Dermis microvascular lymphatic vessel endothelial cell (primary cell): ENCODE measurements at regions not wholly inside any gene's neighbourhood (a gene's known extent, or its start where the extent isn't known, plus 50 kb on each side); places are given as distances from the start of the nearest gene placed in this dataset.
A peak's percentile ranks its signal among the peaks of the same experiment; 100 is the strongest.
"Not testable (repeated sequence)": the region's sequence is repeated elsewhere in the genome, so short reads cannot be mapped to it uniquely, and the experiment has no call there.

ENCODE experiments used
- DNase-seq, 2 donors: peaks; one replicate each; pipeline versions ENCODE4 v3.0.0 to v3.0.0-alpha.2; 2010; ENCODE audit warnings: low read depth in 2 of 2

DNA sequence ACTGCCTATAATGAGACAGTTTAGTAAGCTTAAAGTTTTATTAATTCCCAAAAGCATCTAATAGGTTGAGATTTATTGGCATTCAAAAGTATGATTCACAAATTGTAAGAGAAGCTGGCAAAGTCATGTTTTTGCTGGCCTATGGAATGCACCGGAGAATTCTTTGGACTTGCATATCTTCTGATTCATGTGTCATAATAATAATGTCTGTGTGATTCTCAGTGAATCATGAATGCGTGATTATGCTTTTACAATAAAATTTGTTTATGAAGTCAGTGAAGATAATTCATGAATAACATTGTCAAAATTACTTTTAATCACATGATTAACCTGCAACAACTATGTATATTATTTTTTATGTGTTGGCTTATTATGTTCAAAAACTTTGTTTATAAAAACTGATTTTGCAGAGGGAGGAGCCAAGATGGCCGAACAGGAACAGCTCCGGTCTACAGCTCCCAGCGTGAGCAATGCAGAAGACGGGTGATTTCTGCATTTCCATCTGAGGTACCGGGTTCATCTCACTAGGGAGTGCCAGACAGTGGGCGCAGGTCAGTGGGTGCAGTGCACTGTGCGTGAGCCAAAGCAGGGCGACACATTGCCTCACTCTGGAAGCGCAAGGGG, 389.2 kb downstream of the SRGAP2C start:
- DNase-seq, result not testable (repeated sequence)

DNA sequence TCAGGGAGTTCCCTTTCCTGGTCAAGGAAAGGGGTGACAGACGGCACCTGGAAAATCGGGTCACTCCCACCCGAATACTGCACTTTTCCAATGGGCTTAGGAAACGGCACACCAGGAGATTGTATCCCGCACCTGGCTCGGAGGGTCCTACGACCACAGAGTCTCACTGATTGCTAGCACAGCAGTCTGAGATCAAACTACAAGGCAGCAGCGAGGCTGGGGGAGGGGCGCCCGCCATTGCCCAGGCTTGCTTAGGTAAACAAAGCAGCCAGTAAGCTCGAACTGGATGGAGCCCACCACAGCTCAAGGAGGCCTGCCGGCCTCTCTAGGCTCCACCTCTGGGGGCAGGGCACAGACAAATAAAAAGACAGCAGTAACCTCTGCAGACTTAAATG, 389.7 kb downstream of the SRGAP2C start:
- DNase-seq, result not testable (repeated sequence)

DNA sequence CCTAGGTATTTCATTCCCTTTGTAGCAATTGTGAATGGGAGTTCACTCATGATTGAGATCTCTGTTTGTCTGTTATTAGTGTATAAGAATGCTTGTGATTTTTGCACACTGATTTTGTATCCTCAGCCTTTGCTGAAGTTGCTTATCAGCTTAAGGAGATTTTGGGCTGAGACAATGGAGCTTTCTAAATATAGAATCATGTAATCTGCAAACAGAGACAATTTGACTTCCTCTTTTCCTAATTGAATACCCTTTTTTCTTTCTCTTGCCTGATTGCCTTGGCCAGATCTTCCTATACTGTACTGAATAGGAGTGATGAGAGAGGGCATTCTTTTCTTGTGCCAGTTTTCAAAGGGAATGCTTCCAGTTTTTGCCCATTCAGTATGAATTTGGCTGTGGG, 398.1 kb downstream of the SRGAP2C start:
- DNase-seq, result not testable (repeated sequence)

DNA sequence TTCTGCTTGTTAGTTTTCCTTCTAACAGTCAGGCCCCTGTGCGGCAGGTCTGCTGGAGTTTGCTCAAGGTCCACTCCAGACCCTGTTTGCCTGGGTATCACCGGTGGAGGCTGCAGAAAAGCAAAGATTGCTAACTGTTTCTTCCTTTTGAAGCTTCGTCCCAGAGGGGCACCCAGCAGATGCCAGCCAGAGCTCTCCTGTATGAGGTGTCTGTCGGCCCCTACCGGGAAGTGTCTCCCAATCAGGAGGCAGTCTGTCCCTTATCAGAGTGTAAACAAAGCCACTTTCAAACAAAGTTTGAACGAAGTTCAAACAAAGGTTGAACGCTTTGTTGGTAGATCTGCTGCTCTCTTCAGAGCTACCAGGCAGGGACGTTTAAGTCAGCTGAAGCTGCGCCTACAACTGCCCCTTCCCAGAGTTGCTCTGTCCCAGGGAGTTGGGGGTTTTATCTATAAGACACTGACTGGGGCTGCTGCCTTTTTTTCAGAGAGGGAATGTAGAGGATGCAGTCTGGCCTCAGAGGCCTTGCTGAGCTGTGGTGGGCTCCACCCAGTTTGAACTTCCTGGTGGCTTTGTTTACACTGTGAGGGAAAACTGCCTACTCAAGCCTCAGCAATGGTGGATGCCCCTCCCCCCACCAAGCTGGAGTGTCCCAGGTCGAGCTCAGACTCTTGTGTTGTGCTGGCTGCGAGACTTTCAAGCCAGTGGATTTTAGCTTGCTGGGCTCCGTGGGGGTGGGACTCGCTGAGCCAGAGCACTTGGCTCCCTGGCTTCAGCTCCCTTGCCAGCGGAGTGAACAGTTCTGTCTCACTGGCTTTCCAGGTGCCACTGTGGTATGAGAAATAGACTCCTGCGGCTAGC, 401.8 kb downstream of the SRGAP2C start:
- DNase-seq, result no peak

DNA sequence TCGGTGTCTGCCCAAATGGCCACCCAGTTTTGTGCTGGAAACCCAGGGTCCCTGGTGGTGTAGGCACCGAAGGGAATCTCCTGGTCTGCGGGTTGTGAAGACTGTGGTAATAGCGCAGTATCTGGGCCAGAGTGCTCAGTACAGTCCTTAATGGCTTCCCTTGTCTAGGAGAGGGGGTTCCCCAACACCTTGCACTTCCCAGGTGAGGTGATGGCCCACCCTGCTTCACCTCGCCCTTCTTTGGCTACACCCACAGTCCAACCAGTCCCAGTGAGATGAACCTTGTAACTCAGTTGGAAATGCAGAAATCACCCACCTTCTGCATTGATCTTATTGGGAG, 402.4 kb downstream of the SRGAP2C start:
- no peak for DNase-seq

DNA sequence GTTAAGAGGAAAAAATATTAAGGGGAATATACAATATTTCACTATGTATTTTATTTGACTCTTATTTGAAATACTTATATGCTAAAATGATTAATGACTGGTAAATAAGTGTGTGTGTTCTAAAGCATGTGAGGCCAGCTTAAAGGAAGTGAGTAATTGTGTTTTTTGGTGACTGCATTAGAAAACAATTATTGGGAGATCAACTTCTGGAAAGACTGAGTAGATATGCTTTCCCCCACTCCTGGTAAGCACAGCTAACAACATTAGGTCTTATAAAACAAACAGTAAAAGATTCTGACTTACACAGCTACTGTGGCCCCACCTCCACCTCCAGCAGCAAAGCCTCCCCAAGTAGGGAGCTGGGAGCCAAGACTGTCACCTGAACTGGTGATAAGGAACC, 403.0 kb downstream of the SRGAP2C start:
- peak in 1 of 2 donors; percentile 5 for DNase-seq

DNA sequence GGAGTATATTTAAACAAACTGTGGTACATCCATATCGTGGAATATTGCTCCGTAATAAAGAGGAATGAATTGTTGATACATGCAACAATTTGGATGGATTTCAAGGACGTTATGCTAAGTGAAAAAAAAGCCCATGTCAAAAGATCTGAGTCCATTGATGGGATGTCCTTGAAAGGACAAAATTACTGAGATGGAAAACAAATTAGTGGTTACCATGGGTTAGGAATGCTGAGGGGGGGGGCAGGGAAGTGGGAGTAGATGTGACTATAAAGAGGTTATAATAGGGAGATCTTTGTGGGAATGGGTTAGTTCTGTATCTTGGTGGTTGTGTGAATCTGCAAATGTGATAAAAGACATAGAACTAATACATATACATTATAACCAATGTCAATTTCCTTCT, 409.3 kb downstream of the SRGAP2C start:
- no peak for DNase-seq

DNA sequence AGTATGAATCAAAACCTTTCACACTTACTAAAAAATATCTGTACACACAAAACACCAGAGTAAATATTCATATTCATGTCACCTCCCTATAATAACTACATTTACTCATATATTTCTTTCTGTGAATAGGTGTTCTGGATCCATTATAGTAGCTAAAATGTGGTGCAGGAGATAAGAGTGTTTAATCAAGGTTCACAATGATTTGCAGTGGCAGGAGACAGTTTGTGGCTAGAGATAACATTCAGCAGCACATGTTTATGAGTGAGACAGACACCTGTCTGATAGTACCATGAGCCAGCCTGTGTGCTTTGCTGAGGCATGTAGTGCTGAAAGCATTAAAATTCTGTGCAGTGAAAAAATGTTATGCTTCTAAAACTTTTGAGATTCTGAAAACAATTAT, 410.3 kb downstream of the SRGAP2C start:
- no peak for DNase-seq

DNA sequence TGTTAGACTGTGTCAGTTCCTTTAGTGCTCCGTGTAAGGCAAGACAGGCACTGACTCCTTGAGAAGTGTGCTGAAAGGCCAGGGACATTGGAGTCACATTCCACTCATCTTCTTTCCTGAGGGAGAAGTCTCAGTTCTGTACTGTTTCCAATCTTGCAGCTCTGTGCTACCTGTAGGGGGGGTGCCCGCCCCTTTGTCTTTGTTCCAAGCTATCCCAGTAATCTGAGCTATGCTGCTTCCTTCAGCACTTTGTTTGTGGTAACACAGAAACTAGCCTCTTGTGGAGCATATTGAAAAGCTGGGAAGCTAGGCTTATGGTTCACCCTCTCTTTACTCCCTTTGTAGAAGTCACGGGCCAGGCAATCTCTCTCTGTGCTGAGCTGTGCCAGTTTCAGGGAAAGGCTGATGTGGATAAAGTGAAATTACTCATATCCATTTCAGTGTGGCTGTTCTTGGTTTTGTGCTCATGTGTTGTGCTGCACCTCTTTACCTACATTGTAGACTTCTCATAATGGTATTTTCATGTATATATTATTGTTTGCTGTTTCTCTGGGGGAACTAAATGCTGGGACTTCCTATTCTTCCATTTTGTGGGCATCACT, 420.2 kb downstream of the SRGAP2C start:
- DNase-seq, result not testable (repeated sequence)

DNA sequence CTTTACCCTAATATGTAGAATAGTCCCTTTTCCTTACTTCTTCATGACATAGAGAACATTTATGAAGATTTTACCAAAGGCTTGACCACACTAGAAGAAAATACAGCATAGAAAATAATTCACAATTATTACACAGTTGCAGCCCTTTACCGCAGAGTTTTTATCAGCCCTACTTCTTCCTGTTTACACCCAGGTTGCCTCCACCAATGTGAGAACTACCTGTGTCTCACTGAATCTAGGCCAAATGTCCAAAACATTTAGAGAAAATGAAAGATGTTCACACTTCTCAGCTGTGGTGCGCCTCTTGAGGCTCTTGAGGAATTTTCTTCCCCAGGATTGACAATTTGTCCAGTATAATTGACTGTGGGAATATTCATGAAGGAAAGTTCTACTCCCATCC, 422.7 kb downstream of the SRGAP2C start:
- DNase-seq, result not testable (repeated sequence)
